ENCODE measurements at regions not wholly inside any gene's neighbourhood (a gene's known extent, or its start where the extent isn't known, plus 50 kb on each side); places are given as distances from the start of the nearest gene placed in this dataset.
"Not testable (repeated sequence)": the region's sequence is repeated elsewhere in the genome, so short reads cannot be mapped to it uniquely, and the experiment has no call there.

DNA sequence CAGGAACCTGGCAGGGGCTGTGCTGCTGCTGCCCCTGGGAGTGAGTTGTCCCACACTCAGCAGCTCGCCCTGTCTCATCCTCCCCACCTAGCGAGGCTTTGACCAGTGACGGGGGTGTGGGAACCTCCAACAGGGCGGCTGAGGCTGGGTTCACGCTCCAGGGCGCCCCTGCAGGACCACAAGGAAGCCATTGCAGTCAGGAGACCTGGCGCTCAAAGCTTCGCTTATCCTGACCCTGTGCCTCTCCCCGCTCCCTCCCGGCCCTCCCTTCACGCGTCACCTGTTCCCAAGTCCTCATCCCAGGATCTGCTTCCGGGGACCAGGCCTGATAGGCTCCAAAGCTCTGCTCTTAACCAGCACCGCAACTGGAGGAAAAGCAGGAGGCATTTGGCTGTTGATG, 272.0 kb upstream of the SFSWAP start:
- Histone ChIP-seq H3K27me3 (peaks cover 0 to 6% (median 0%) of the 10 kb centered on the region in 3 donors), H3K4me1 (no peaks in the 10 kb centered on the region), H3K36me3 (no peaks in the 10 kb centered on the region), H3K4me3 (no peak overlapping the region), H3K9me3 (no peaks in the 10 kb centered on the region), H3K27ac (no peak overlapping the region)
- in situ Hi-C loops (cut with MboI; ENCODE audit: low sequenced_read_pairs in 4 of 4) (no loop called here), intact Hi-C loops (cut with DNase I; ENCODE audit: low total_unique reads) (no loop called here)
- no peak for DNase-seq
- TF ChIP-seq POLR2A (IDR thresholded peaks at IDR 0.05) = no peak
- TF ChIP-seq, protein P1, sequence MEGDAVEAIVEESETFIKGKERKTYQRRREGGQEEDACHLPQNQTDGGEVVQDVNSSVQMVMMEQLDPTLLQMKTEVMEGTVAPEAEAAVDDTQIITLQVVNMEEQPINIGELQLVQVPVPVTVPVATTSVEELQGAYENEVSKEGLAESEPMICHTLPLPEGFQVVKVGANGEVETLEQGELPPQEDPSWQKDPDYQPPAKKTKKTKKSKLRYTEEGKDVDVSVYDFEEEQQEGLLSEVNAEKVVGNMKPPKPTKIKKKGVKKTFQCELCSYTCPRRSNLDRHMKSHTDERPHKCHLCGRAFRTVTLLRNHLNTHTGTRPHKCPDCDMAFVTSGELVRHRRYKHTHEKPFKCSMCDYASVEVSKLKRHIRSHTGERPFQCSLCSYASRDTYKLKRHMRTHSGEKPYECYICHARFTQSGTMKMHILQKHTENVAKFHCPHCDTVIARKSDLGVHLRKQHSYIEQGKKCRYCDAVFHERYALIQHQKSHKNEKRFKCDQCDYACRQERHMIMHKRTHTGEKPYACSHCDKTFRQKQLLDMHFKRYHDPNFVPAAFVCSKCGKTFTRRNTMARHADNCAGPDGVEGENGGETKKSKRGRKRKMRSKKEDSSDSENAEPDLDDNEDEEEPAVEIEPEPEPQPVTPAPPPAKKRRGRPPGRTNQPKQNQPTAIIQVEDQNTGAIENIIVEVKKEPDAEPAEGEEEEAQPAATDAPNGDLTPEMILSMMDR (IDR thresholded peaks at IDR 0.05 in 4 of 5, conservative IDR thresholded peaks at IDR 0.05 in 1 of 5) = no peak
- no peak for ATAC-seq

DNA sequence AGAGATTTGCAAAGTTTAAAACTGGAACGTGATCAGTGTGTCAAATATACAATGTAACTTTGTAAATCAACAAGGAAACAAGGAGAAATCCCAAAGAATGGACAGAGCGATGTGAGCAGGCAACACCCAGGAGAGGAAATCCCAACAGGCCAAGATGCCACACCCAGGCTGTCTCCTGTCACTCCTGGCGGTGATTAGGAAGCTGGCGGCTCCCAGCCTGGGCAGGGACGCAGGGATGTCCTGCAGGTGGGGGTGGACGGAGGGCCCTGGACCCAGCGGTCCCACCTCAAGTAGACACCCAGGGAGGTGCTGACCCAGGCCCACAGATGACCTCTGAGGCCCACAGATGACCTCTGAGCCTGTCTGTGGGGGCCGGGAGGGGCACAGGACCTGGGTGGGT, 271.1 kb upstream of the SFSWAP start:
- H3K27me3 ChIP-seq; H3K4me1 ChIP-seq; intact Hi-C loops (cut with DNase I; ENCODE audit: low total_unique reads); ATAC-seq; DNase-seq; H3K27ac ChIP-seq; in situ Hi-C loops (cut with MboI; ENCODE audit: low sequenced_read_pairs in 4 of 4); H3K36me3 ChIP-seq; H3K9me3 ChIP-seq; H3K4me3 ChIP-seq: not testable (repeated sequence)

DNA sequence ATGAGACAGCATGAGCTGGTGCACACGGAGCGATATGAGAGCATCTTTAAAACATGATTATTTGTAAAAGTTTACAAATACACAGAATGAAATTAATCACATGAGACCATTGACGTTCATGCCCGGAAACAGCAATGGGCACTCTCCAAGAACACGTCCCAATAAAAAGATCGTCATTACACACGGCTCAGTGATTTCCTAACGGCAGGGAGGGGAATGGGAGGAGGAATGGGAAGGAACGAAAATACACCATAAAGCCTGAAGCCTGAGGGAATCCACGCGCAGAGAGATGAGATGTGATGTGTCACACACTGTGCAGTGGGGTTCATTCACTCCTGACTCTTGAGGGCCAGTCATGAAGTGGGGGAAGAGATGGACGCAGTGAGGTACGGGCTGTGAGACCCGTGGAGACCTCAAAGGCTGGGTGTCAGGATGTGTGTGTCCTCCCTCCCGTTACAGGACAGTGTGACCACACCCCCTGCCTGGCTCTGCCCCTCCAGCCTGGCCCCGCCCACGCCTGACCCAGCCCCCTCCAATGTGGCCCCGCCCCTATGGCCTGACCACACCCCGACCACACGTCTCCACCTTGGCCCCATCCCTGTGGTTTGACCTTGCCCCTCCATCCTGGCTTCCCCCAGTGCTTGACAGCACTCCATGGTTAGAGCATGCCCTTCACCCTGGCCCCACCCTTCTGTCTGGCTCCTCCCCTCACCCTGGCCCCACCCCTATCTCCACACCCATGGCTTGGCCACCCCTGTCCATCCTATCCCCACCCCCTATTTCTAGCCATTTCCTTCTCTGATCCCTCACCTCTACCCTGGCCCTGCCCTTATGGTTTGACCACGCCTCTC, 270.5 kb upstream of the SFSWAP start:
- intact Hi-C loops (cut with DNase I; ENCODE audit: low total_unique reads); H3K4me3 ChIP-seq; H3K36me3 ChIP-seq; H3K27ac ChIP-seq; H3K4me1 ChIP-seq; in situ Hi-C loops (cut with MboI; ENCODE audit: low sequenced_read_pairs in 4 of 4); ATAC-seq; H3K27me3 ChIP-seq; H3K9me3 ChIP-seq; DNase-seq: not testable (repeated sequence)

DNA sequence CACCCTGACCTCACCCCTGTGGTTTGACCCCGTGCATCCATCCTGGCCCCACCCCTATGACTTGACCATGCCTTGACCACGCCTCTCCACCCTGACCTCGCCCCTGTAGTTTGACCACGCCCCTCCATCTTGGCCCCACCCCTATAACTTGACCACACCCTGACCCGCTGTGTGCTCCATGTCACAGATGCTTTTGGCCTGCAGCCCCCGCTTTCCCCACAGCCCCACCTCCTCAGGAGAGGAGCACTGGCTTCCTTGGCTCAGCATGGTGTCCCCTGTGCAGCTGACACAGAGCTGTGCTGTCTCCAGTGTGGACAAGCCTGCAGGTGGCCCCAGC, 269.9 kb upstream of the SFSWAP start:
- in situ Hi-C loops (cut with MboI; ENCODE audit: low sequenced_read_pairs in 4 of 4) = no loop called here

DNA sequence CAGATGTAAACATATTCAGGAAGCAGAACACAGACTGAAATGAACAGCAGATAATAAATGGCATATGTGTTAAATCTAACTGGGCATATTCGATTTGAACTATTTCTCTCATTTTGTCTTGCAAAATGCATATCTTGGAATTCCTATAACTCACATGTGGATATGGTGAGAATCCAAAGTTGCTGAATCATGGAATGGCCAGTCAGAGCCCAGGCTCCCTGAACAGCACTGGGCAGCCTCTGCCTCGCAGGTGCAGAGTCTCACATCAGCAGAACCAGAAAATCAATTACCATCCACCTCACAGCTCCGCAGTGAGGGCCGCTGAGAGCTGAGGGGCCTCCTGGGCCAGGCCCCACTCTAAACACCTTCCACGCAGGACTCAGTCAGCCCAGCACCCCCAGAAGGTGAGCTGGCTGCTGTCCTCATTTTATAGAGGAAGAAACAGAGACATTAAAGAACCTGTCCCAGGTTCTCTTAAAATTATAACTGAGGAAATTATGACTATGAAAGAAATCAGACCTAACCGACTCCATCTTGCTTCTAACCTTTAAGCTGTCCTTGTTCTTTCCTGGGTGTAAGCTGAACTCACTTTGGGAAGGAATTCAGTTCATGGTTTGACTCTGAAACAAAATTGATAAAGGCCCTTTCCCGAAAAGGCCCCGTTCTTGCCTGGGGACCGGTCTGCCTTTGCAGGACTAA, 269.1 kb upstream of the SFSWAP start:
- DNase-seq (no peak), ATAC-seq (no peak)
- Histone ChIP-seq H3K36me3 (no peaks in the 10 kb centered on the region), H3K27ac (no peak overlapping the region), H3K4me3 (no peak overlapping the region), H3K9me3 (no peaks in the 10 kb centered on the region), H3K27me3 (no peaks in the 10 kb centered on the region), H3K4me1 (no peaks in the 10 kb centered on the region)
- TF ChIP-seq POLR2A (IDR thresholded peaks at IDR 0.05) = no peak
- TF ChIP-seq, protein P1 (IDR thresholded peaks at IDR 0.05 in 4 of 5, conservative IDR thresholded peaks at IDR 0.05 in 1 of 5) = no peak
- intact Hi-C loops (cut with DNase I; ENCODE audit: low total_unique reads) (no loop called here), in situ Hi-C loops (cut with MboI; ENCODE audit: low sequenced_read_pairs in 4 of 4) (no loop called here)

More for the DNA sequence above, 269.9 kb upstream of the SFSWAP start:
- Histone ChIP-seq H3K27me3 (no peaks in the 10 kb centered on the region), H3K4me1 (no peaks in the 10 kb centered on the region), H3K36me3 (no peaks in the 10 kb centered on the region), H3K9me3 (no peaks in the 10 kb centered on the region), H3K4me3 (no peak overlapping the region), H3K27ac (no peak overlapping the region)
- intact Hi-C loops (cut with DNase I; ENCODE audit: low total_unique reads) = no loop called here
- ATAC-seq = no peak
- TF ChIP-seq POLR2A (IDR thresholded peaks at IDR 0.05) = no peak
- TF ChIP-seq, protein P1 (IDR thresholded peaks at IDR 0.05 in 4 of 5, conservative IDR thresholded peaks at IDR 0.05 in 1 of 5) = no peak
- no peak for DNase-seq

Measured in gastrocnemius medialis (tissue), 4 donors.